Astrocyte (in vitro differentiated cells and primary cell): ENCODE measurements at regions not wholly inside any gene's neighbourhood (a gene's known extent, or its start where the extent isn't known, plus 50 kb on each side); places are given as distances from the start of the nearest gene placed in this dataset.

Experiments used
- DNase-seq: peaks from one replicate; pipeline ENCODE4 v3.0.0-alpha.2; 2010; ENCODE audit warnings: low read depth
- FAIRE-seq: peaks from 2 replicates; lab custom pipeline; 2011; peaks lifted over from hg19 to GRCh38; lab: Jason Lieb, UNC
- H2AFZ ChIP-seq: 2 replicates; pipeline ENCODE4 v1.6.0; 2012; ENCODE audit warnings: low read depth, low read length, inconsistent platforms
- H3K27ac ChIP-seq: 2 replicates; pipeline ENCODE4 v1.5.1; 2011; ENCODE audit warnings: low read depth, low read length, inconsistent platforms
- H3K27me3 ChIP-seq: 2 replicates; pipeline ENCODE4 v1.6.0; 2011; ENCODE audit warnings: low read length, inconsistent platforms; ENCODE audit not compliant: insufficient read depth
- H3K36me3 ChIP-seq: 2 replicates; pipeline ENCODE4 v1.5.1; 2011; ENCODE audit warnings: low read length, inconsistent platforms; ENCODE audit not compliant: insufficient read depth
- H3K4me1 ChIP-seq: 2 replicates; pipeline ENCODE4 v1.5.1; 2011; ENCODE audit warnings: low read length, inconsistent platforms; ENCODE audit not compliant: insufficient read depth
- H3K4me2 ChIP-seq: 2 replicates; pipeline ENCODE4 v1.6.0; 2012; ENCODE audit warnings: low read length, inconsistent platforms
- H3K4me3 ChIP-seq: 2 replicates; pipeline ENCODE4 v1.5.1; 2011; ENCODE audit warnings: low read depth, mild to moderate bottlenecking, low read length, inconsistent platforms; ENCODE audit not compliant: insufficient read depth
- H3K79me2 ChIP-seq: 2 replicates; pipeline ENCODE4 v1.6.0; 2012; ENCODE audit warnings: mild to moderate bottlenecking, low read length, inconsistent platforms; ENCODE audit not compliant: insufficient read depth
- H3K9ac ChIP-seq: 2 replicates; pipeline ENCODE4 v1.6.0; 2012; ENCODE audit warnings: mild to moderate bottlenecking, low read length, inconsistent platforms
- H3K9me3 ChIP-seq: 2 replicates; pipeline ENCODE4 v1.5.1; 2012; ENCODE audit warnings: low read depth, mild to moderate bottlenecking, low read length, inconsistent platforms; ENCODE audit not compliant: insufficient read depth
- H4K20me1 ChIP-seq: 2 replicates; pipeline ENCODE4 v1.6.0; 2012; ENCODE audit warnings: low read length, inconsistent platforms; ENCODE audit not compliant: insufficient read depth
- H3K27ac Mint-ChIP-seq: one replicate; pipeline ENCODE4 v1.8.0; 2021; ENCODE audit warnings: mild to moderate bottlenecking, mixed read lengths; ENCODE audit not compliant: unreplicated experiment
- H3K27me3 Mint-ChIP-seq: one replicate; pipeline ENCODE4 v1.8.0; 2021; ENCODE audit warnings: low read depth, mixed read lengths; ENCODE audit not compliant: unreplicated experiment
- H3K36me3 Mint-ChIP-seq: one replicate; pipeline ENCODE4 v1.8.0; 2021; ENCODE audit warnings: low read depth, mixed read lengths; ENCODE audit not compliant: unreplicated experiment
- H3K4me1 Mint-ChIP-seq: one replicate; pipeline ENCODE4 v1.8.0; 2021; ENCODE audit warnings: low read depth, mixed read lengths; ENCODE audit not compliant: unreplicated experiment
- H3K4me3 Mint-ChIP-seq: one replicate; pipeline ENCODE4 v1.8.0; 2021; ENCODE audit warnings: mild to moderate bottlenecking, moderate library complexity, mixed read lengths; ENCODE audit not compliant: unreplicated experiment
- H3K9me3 Mint-ChIP-seq: one replicate; pipeline ENCODE4 v1.8.0; 2021; ENCODE audit warnings: mild to moderate bottlenecking, mixed read lengths; ENCODE audit not compliant: unreplicated experiment
- EZH2 ChIP-seq: IDR thresholded peaks from 2 replicates; pipeline ENCODE4 v1.6.1; 2012; ENCODE audit warnings: mild to moderate bottlenecking, low read length, inconsistent platforms; ENCODE audit not compliant: insufficient read depth
- TF ChIP-seq, protein P1 (sequence below): IDR thresholded peaks from 2 replicates; pipeline ENCODE4 v1.5.1; 2011; ENCODE audit warnings: low read depth, mild to moderate bottlenecking, inconsistent platforms, low read length, moderate library complexity; ENCODE audit not compliant: insufficient read depth

DNA sequence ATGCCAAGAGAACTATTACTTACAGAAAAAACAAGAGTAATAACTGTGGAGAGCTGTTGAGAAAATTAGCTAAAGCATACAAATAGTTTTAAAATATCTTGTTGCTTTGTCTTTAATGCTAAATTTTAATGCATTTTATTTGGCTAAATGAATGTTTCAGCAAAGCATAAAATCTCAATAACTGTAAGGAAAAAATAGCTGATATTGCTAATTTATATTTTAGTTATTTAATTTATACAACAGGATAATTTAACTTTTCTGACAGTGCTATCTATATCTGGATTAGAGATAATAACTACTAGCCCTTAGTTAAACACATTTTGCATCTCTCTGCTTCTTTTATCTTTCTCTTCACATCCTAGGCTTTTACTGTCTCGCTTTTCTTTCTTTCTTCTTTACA lies 1014.9 kb upstream of the COX7C start:
- Histone ChIP-seq H3K9ac (no peak overlapping the region), H3K4me2 (no peak overlapping the region), H3K79me2 (no peaks in the 10 kb centered on the region), H3K9me3 (peaks cover 2% of the 10 kb centered on the region), H2AFZ (no peak overlapping the region), H3K4me1 (no peaks in the 10 kb centered on the region), H3K27me3 (no peaks in the 10 kb centered on the region), H3K4me3 (no peak overlapping the region), H4K20me1 (no peaks in the 10 kb centered on the region), H3K36me3 (no peaks in the 10 kb centered on the region), H3K27ac (no peak overlapping the region)
- H3K27ac Mint-ChIP-seq = no peak overlapping the region
- H3K27me3 Mint-ChIP-seq = no peaks in the 10 kb centered on the region
- FAIRE-seq (no peak), DNase-seq (no peak)
- TF ChIP-seq, protein P1, sequence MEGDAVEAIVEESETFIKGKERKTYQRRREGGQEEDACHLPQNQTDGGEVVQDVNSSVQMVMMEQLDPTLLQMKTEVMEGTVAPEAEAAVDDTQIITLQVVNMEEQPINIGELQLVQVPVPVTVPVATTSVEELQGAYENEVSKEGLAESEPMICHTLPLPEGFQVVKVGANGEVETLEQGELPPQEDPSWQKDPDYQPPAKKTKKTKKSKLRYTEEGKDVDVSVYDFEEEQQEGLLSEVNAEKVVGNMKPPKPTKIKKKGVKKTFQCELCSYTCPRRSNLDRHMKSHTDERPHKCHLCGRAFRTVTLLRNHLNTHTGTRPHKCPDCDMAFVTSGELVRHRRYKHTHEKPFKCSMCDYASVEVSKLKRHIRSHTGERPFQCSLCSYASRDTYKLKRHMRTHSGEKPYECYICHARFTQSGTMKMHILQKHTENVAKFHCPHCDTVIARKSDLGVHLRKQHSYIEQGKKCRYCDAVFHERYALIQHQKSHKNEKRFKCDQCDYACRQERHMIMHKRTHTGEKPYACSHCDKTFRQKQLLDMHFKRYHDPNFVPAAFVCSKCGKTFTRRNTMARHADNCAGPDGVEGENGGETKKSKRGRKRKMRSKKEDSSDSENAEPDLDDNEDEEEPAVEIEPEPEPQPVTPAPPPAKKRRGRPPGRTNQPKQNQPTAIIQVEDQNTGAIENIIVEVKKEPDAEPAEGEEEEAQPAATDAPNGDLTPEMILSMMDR = no peak
- no peak for TF ChIP-seq EZH2
- H3K4me1 Mint-ChIP-seq = peaks cover 14% of the 10 kb centered on the region
- no peaks in the 10 kb centered on the region for H3K36me3 Mint-ChIP-seq
- H3K4me3 Mint-ChIP-seq = no peak overlapping the region
- no peaks in the 10 kb centered on the region for H3K9me3 Mint-ChIP-seq

DNA sequence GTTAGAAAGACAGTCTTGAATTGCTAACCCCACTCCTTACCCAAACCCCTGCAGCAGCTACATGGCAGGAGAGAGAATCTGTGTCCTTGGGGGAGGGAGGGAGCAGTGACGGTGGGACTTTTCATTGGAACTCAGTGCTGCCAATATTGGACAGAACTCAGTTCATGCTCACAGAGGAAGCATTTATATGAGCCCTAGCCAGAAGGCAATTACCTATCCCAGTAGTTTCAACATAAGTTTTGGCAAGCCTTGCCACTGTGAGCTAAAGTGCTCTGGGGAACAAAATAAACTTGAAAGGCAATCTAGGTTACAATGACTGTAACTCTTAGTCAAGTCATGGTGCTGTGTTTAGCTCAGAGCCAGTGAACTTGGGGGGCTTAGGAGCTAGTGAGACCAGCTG lies 1013.4 kb upstream of the COX7C start:
- no peak overlapping the region for H3K4me3 Mint-ChIP-seq
- no peaks in the 10 kb centered on the region for H3K36me3 Mint-ChIP-seq
- Histone ChIP-seq H3K27me3 (no peaks in the 10 kb centered on the region), H3K4me3 (no peak overlapping the region), H3K9ac (no peak overlapping the region), H3K9me3 (peaks cover 2% of the 10 kb centered on the region), H2AFZ (no peak overlapping the region), H4K20me1 (no peaks in the 10 kb centered on the region), H3K4me1 (no peaks in the 10 kb centered on the region), H3K27ac (no peak overlapping the region), H3K79me2 (no peaks in the 10 kb centered on the region), H3K4me2 (no peak overlapping the region), H3K36me3 (no peaks in the 10 kb centered on the region)
- no peaks in the 10 kb centered on the region for H3K9me3 Mint-ChIP-seq
- DNase-seq (no peak), FAIRE-seq (no peak)
- peak overlapping the region; percentile 90 for H3K27ac Mint-ChIP-seq
- peaks cover 14% of the 10 kb centered on the region for H3K4me1 Mint-ChIP-seq
- TF ChIP-seq, protein P1 = no peak
- no peak for TF ChIP-seq EZH2
- H3K27me3 Mint-ChIP-seq = no peaks in the 10 kb centered on the region

DNA sequence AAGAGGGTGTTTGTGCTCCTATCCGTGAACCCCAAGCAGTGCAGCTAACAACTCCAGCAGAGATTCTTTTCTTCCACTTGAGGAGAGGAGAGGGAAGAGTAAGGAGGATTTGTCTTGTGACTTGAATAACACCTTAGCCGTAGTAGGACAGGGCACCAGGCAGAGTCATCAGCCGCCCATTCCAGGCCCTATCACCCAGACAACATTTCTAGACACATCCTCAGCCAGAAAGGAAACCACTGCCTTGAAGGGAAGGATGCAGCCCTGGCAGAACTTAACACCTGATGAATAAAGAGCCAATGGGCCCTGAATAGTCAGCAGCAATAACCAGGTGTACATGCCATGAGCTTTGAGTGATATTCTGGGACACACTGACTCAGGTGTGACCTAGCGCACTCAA lies 1013.0 kb upstream of the COX7C start:
- no peak overlapping the region for H3K27ac ChIP-seq
- no peak for FAIRE-seq
- no peak overlapping the region for H3K4me3 ChIP-seq
- H3K27me3 ChIP-seq = no peaks in the 10 kb centered on the region
- H3K27me3 Mint-ChIP-seq = no peaks in the 10 kb centered on the region
- no peak for DNase-seq
- H3K79me2 ChIP-seq = no peaks in the 10 kb centered on the region
- H4K20me1 ChIP-seq = no peaks in the 10 kb centered on the region
- no peak overlapping the region for H3K4me2 ChIP-seq
- peaks cover 14% of the 10 kb centered on the region for H3K4me1 Mint-ChIP-seq
- H2AFZ ChIP-seq = no peak overlapping the region
- no peak overlapping the region for H3K4me3 Mint-ChIP-seq
- H3K9me3 ChIP-seq = peaks cover 2% of the 10 kb centered on the region
- H3K4me1 ChIP-seq = no peaks in the 10 kb centered on the region
- no peaks in the 10 kb centered on the region for H3K36me3 Mint-ChIP-seq
- no peak for TF ChIP-seq EZH2
- TF ChIP-seq, protein P1 = no peak
- no peaks in the 10 kb centered on the region for H3K36me3 ChIP-seq
- H3K9me3 Mint-ChIP-seq = no peaks in the 10 kb centered on the region
- no peak overlapping the region for H3K9ac ChIP-seq
- H3K27ac Mint-ChIP-seq = peak overlapping the region; percentile 90
